HEK293 (cell line): ENCODE measurements at regions not wholly inside any gene's neighbourhood (a gene's known extent, or its start where the extent isn't known, plus 50 kb on each side); places are given as distances from the start of the nearest gene placed in this dataset.

ENCODE experiments used
- PRDM1 ChIP-seq: fragments of 450-650 bp; formaldehyde crosslinking; IDR thresholded peaks from 2 replicates; pipeline ENCODE4; 2016; ENCODE audit warnings: missing biosample characterization, missing genetic modification characterization
- SP2 ChIP-seq: fragments of 450-650 bp; formaldehyde crosslinking; IDR thresholded peaks from 2 replicates; pipeline ENCODE4 v1.5.1; 2016; ENCODE audit warnings: missing biosample characterization, missing genetic modification characterization
- ZBTB48 ChIP-seq: fragments of 450-650 bp; formaldehyde crosslinking; IDR thresholded peaks from 2 replicates; pipeline ENCODE4 v1.5.1; 2016; ENCODE audit warnings: missing biosample characterization, missing genetic modification characterization
- ZNF23 ChIP-seq: fragments of 450-650 bp; formaldehyde crosslinking; IDR thresholded peaks from 2 replicates; pipeline ENCODE4 v1.5.1; 2016; ENCODE audit warnings: missing biosample characterization, missing genetic modification characterization, borderline replicate concordance
- ZNF24 ChIP-seq: fragments of 450-650 bp; formaldehyde crosslinking; IDR thresholded peaks from 2 replicates; pipeline ENCODE4 v1.5.1; 2016; ENCODE audit warnings: missing biosample characterization, missing genetic modification characterization
- ZNF335 ChIP-seq: fragments of 450-650 bp; formaldehyde crosslinking; conservative IDR thresholded peaks from 2 replicates; pipeline ENCODE4 v1.5.1; 2016; ENCODE audit warnings: missing biosample characterization, missing genetic modification characterization
- ZNF350 ChIP-seq: fragments of 450-650 bp; formaldehyde crosslinking; IDR thresholded peaks from 2 replicates; pipeline ENCODE4 v1.5.0; 2017; ENCODE audit warnings: missing biosample characterization, mild to moderate bottlenecking, missing genetic modification characterization
- ZNF426 ChIP-seq: fragments of 450-650 bp; formaldehyde crosslinking; IDR thresholded peaks from 2 replicates; pipeline ENCODE4 v1.5.1; 2017; ENCODE audit warnings: missing biosample characterization, missing genetic modification characterization, mild to moderate bottlenecking, inconsistent platforms, moderate library complexity
- ZNF785 ChIP-seq: fragments of 450-650 bp; formaldehyde crosslinking; IDR thresholded peaks from 2 replicates; pipeline ENCODE4 v1.5.1; 2016; ENCODE audit warnings: missing biosample characterization, missing genetic modification characterization
- TF ChIP-seq, protein P1 (sequence below): IDR thresholded peaks from 2 replicates; pipeline ENCODE4 v1.6.1; 2011; ENCODE audit warnings: mild to moderate bottlenecking, low read depth, low read length, borderline replicate concordance
- TF ChIP-seq, protein P2 (sequence below): fragments of 450-650 bp; formaldehyde crosslinking; IDR thresholded peaks from 2 replicates; pipeline ENCODE4 v1.5.1; 2016; ENCODE audit warnings: missing biosample characterization, missing genetic modification characterization
- TF ChIP-seq, protein P3 (sequence below): fragments of 450-650 bp; formaldehyde crosslinking; IDR thresholded peaks from 2 replicates; pipeline ENCODE4 v1.5.1; 2017; ENCODE audit warnings: missing biosample characterization, missing genetic modification characterization

DNA sequence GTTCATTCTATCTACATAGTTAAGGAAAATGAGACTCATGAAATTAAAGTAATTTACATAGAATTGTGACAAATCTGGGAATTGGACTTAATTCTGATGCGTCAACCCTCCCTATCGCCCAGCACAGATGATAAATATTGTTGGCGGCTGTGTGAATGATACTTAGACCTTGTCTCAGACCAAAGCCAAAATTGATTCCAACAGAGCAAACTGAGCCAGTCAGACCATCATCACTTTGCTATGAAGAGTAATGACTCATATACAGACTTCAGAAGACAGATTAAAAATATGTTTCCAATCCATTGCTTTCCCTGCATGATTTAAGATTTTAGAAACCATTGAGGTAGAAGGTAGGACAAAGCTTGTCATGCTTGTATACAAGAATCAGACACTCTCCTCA, 1156.7 kb upstream of the CDH8 start:
- no peak for TF ChIP-seq ZNF350
- TF ChIP-seq PRDM1 (tag by site-specific recombination): no peak
- TF ChIP-seq ZNF23 (tag by site-specific recombination): no peak
- TF ChIP-seq, protein P1, sequence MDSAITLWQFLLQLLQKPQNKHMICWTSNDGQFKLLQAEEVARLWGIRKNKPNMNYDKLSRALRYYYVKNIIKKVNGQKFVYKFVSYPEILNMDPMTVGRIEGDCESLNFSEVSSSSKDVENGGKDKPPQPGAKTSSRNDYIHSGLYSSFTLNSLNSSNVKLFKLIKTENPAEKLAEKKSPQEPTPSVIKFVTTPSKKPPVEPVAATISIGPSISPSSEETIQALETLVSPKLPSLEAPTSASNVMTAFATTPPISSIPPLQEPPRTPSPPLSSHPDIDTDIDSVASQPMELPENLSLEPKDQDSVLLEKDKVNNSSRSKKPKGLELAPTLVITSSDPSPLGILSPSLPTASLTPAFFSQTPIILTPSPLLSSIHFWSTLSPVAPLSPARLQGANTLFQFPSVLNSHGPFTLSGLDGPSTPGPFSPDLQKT: no peak
- no peak for TF ChIP-seq ZBTB48
- no peak for TF ChIP-seq SP2
- no peak for TF ChIP-seq ZNF426 (tag by site-specific recombination)
- TF ChIP-seq, protein P2, sequence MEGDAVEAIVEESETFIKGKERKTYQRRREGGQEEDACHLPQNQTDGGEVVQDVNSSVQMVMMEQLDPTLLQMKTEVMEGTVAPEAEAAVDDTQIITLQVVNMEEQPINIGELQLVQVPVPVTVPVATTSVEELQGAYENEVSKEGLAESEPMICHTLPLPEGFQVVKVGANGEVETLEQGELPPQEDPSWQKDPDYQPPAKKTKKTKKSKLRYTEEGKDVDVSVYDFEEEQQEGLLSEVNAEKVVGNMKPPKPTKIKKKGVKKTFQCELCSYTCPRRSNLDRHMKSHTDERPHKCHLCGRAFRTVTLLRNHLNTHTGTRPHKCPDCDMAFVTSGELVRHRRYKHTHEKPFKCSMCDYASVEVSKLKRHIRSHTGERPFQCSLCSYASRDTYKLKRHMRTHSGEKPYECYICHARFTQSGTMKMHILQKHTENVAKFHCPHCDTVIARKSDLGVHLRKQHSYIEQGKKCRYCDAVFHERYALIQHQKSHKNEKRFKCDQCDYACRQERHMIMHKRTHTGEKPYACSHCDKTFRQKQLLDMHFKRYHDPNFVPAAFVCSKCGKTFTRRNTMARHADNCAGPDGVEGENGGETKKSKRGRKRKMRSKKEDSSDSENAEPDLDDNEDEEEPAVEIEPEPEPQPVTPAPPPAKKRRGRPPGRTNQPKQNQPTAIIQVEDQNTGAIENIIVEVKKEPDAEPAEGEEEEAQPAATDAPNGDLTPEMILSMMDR: no peak
- no peak for TF ChIP-seq ZNF785 (tag by site-specific recombination)
- no peak for TF ChIP-seq ZNF335 (tag by site-specific recombination)
- no peak for TF ChIP-seq ZNF24 (tag by site-specific recombination)
- TF ChIP-seq, protein P3, sequence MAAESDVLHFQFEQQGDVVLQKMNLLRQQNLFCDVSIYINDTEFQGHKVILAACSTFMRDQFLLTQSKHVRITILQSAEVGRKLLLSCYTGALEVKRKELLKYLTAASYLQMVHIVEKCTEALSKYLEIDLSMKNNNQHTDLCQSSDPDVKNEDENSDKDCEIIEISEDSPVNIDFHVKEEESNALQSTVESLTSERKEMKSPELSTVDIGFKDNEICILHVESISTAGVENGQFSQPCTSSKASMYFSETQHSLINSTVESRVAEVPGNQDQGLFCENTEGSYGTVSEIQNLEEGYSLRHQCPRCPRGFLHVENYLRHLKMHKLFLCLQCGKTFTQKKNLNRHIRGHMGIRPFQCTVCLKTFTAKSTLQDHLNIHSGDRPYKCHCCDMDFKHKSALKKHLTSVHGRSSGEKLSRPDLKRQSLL (tag by site-specific recombination): no peak
